GM12878 (cell line): ENCODE measurements at regions not wholly inside any gene's neighbourhood (a gene's known extent, or its start where the extent isn't known, plus 50 kb on each side); places are given as distances from the start of the nearest gene placed in this dataset.

Experiments
- ATAC-seq: fragments of 200-7000 bp; cut with Tn5 transposase; 3 replicates; pipeline ENCODE4 v1.9.1; 2020; ENCODE audit warnings: mild to moderate bottlenecking, moderate library complexity
- BruUV-seq: library from RNA; stranded (reverse); fragments of 400-500 nt; replicated peaks from 2 replicates; lab custom pipeline; 2021; lab: Mats Ljungman, UMichigan
- CTCF ChIA-PET: fragments of 300-600 bp; sonication (Branson Sonifier 250); formaldehyde crosslinking; extraction: SDS; loops from one replicate; lab custom pipeline; 2021; ENCODE audit warnings: inconsistent platforms; lab: Yijun Ruan, JAX
- POLR2A ChIA-PET: fragments of 350-600 bp; formaldehyde crosslinking; extraction: SDS; loops from one replicate; lab custom pipeline; 2021; ENCODE audit warnings: inconsistent platforms; lab: Charles Lee
- RAD21 ChIA-PET: fragments of 300-600 bp; sonication (Branson Sonifier 250); formaldehyde crosslinking; loops from one replicate; lab custom pipeline; 2023; ENCODE audit warnings: antibody characterized with exemption; ENCODE audit not compliant: unreplicated experiment; lab: Charles Lee
- SMC1A ChIA-PET: fragments of 300-600 bp; sonication (Branson Sonifier 250); formaldehyde crosslinking; loops from one replicate; lab custom pipeline; 2023; ENCODE audit not compliant: unreplicated experiment, uncharacterized antibody; lab: Charles Lee
- DNase-seq: peaks from one replicate; pipeline ENCODE4 v3.0.0-alpha.2; 2011; ENCODE audit warnings: low read depth, low spot score
- FAIRE-seq: peaks from 3 replicates; lab custom pipeline; 2011; peaks lifted over from hg19 to GRCh38; lab: Jason Lieb, UNC
- H2AFZ ChIP-seq: 2 replicates; pipeline ENCODE4 v1.6.0; 2011; ENCODE audit warnings: low read depth, low read length, control low read depth; ENCODE audit not compliant: control insufficient read depth
- H3K27ac ChIP-seq: 2 replicates; pipeline ENCODE4 v1.5.1; 2011; ENCODE audit warnings: control low read depth; ENCODE audit not compliant: control insufficient read depth, insufficient read depth
- H3K27me3 ChIP-seq, 2 experiments: replicated peaks in 1 of 2; 2 replicates each; pipeline versions ENCODE4 v1.6.0 to v1.6.1; 2011; ENCODE audit warnings: low read length in 1 of 2; ENCODE audit not compliant: control insufficient read depth in 2 of 2, insufficient read depth in 2 of 2
- H3K36me3 ChIP-seq, 2 experiments: 2 replicates each; pipeline ENCODE4 v1.5.1; 2011; ENCODE audit warnings: low read length in 1 of 2; ENCODE audit not compliant: control insufficient read depth in 2 of 2, insufficient read depth in 2 of 2
- H3K4me1 ChIP-seq: 2 replicates; pipeline ENCODE4 v1.6.1; 2011; ENCODE audit warnings: mild to moderate bottlenecking, low read length, moderate library complexity, mixed read lengths; ENCODE audit not compliant: control insufficient read depth, insufficient read depth
- H3K4me2 ChIP-seq: 2 replicates; pipeline ENCODE4 v1.6.0; 2011; ENCODE audit warnings: control low read depth; ENCODE audit not compliant: control insufficient read depth, insufficient read depth
- H3K4me3 ChIP-seq: fragments of 200-600 bp; sonication (generic); 2 replicates; pipeline ENCODE4 v1.5.1; 2016
- H3K79me2 ChIP-seq: 2 replicates; pipeline ENCODE4 v1.6.0; 2011; ENCODE audit warnings: low read length; ENCODE audit not compliant: control insufficient read depth, insufficient read depth
- H3K9ac ChIP-seq: 2 replicates; pipeline ENCODE4 v1.8.0; 2011; ENCODE audit warnings: low read length, control low read depth, mixed read lengths; ENCODE audit not compliant: control insufficient read depth, insufficient read depth
- H3K9me3 ChIP-seq: replicated peaks from 3 replicates; pipeline ENCODE4 v1.5.1; 2011; ENCODE audit warnings: mild to moderate bottlenecking, low read length; ENCODE audit not compliant: control insufficient read depth, insufficient read depth
- H4K20me1 ChIP-seq: 2 replicates; pipeline ENCODE4 v1.6.0; 2011; ENCODE audit not compliant: control insufficient read depth, insufficient read depth
- ATF7 ChIP-seq: fragments of 450-650 bp; IDR thresholded peaks from 2 replicates; pipeline ENCODE4 v1.6.1; 2016; ENCODE audit warnings: low read depth, mild to moderate bottlenecking
- BHLHE40 ChIP-seq, 2 experiments: fragments of 450-650 bp in 1 of 2; IDR thresholded peaks; 2 replicates each; pipeline ENCODE4 v1.6.1; 2011 to 2017; ENCODE audit warnings: low read depth in 2 of 2, borderline replicate concordance in 1 of 2, improper control_type of control experiment in 1 of 2, low read length in 1 of 2, mild to moderate bottlenecking in 1 of 2
- CBX5 ChIP-seq: sonication (generic); IDR thresholded peaks from 2 replicates; pipeline ENCODE4 v1.6.1; 2016; ENCODE audit warnings: low read depth, moderate library complexity, mild to moderate bottlenecking, inconsistent platforms
- EED ChIP-seq: sonication (generic); IDR thresholded peaks from 2 replicates; pipeline ENCODE4 v1.6.1; 2016; ENCODE audit warnings: antibody characterized with exemption, low read depth
- ESRRA ChIP-seq: IDR thresholded peaks from 2 replicates; pipeline ENCODE4 v1.6.1; 2012; ENCODE audit warnings: mild to moderate bottlenecking, low read length, improper control_type of control experiment
- GABPA ChIP-seq: IDR thresholded peaks from 2 replicates; pipeline ENCODE4 v1.6.1; 2014; ENCODE audit warnings: antibody characterized with exemption, low read depth, mild to moderate bottlenecking, inconsistent platforms
- JUNB ChIP-seq: IDR thresholded peaks from 2 replicates; pipeline ENCODE4 v1.6.1; 2016; ENCODE audit warnings: antibody characterized with exemption, mild to moderate bottlenecking
- NFYB ChIP-seq: IDR thresholded peaks from 2 replicates; pipeline ENCODE4 v1.6.1; 2011; ENCODE audit warnings: low read depth, mild to moderate bottlenecking, low read length, improper control_type of control experiment, moderate library complexity; ENCODE audit not compliant: insufficient read depth
- PML ChIP-seq: IDR thresholded peaks from 2 replicates; pipeline ENCODE4 v1.6.1; 2012; ENCODE audit warnings: low read length, inconsistent platforms
- RUNX3 ChIP-seq: IDR thresholded peaks from 2 replicates; pipeline ENCODE4 v1.6.1; 2012; ENCODE audit warnings: low read length, inconsistent platforms
- TBL1XR1 ChIP-seq: IDR thresholded peaks from 2 replicates; pipeline ENCODE4 v1.6.1; 2012; ENCODE audit warnings: low read depth, low read length, improper control_type of control experiment
- ZNF207 ChIP-seq: fragments of 450-650 bp; IDR thresholded peaks from 2 replicates; pipeline ENCODE4 v1.6.1; 2014; ENCODE audit warnings: antibody characterized with exemption, mild to moderate bottlenecking, borderline replicate concordance
- WGBS: methylation state at CpG from one replicate; pipeline ENCODE4 v1.1.6; 2016; ENCODE audit warnings: low lambda C conversion rate; ENCODE audit not compliant: insufficient replicate concordance, insufficient coverage; ENCODE audit errors: missing lambda C conversion rate; 5-methylcytosine and 5-hydroxymethylcytosine counted together
- in situ Hi-C: fragments of 300-500 bp; cut with MboI; formaldehyde crosslinking; loops from 9 replicates; pipeline ENCODE4 v1.14.3; 2018; ENCODE audit warnings: mixed read lengths
- intact Hi-C: fragments of 100-400 bp; cut with micrococcal nuclease; formaldehyde crosslinking; loops from one replicate; pipeline ENCODE4 v1.14.2; 2022; ENCODE audit not compliant: unreplicated experiment
- TF ChIP-seq, protein P1 (sequence below): fragments of 450-650 bp; IDR thresholded peaks from 2 replicates; pipeline ENCODE4 v1.6.1; 2017; ENCODE audit warnings: mild to moderate bottlenecking, low read depth, inconsistent platforms; ENCODE audit not compliant: poor library complexity, severe bottlenecking
- TF ChIP-seq, protein P2 (sequence below): fragments of 450-650 bp; IDR thresholded peaks from 2 replicates; pipeline ENCODE4 v1.6.1; 2017; ENCODE audit warnings: borderline replicate concordance
- TF ChIP-seq, protein P3 (sequence below): IDR thresholded peaks from 2 replicates; pipeline ENCODE4 v1.6.1; 2011; ENCODE audit warnings: borderline replicate concordance, low read depth, mild to moderate bottlenecking, moderate library complexity, mixed read lengths, low read length; ENCODE audit not compliant: insufficient read depth; ENCODE audit errors: extremely low read length

- TF ChIP-seq EED: no peak
- TF ChIP-seq ESRRA: no peak
- TF ChIP-seq, protein P1, sequence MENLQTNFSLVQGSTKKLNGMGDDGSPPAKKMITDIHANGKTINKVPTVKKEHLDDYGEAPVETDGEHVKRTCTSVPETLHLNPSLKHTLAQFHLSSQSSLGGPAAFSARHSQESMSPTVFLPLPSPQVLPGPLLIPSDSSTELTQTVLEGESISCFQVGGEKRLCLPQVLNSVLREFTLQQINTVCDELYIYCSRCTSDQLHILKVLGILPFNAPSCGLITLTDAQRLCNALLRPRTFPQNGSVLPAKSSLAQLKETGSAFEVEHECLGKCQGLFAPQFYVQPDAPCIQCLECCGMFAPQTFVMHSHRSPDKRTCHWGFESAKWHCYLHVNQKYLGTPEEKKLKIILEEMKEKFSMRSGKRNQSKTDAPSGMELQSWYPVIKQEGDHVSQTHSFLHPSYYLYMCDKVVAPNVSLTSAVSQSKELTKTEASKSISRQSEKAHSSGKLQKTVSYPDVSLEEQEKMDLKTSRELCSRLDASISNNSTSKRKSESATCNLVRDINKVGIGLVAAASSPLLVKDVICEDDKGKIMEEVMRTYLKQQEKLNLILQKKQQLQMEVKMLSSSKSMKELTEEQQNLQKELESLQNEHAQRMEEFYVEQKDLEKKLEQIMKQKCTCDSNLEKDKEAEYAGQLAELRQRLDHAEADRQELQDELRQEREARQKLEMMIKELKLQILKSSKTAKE: no peak
- TF ChIP-seq CBX5: no peak
- TF ChIP-seq GABPA: no peak
Measured at GRCh38 chr18:68466672-68467071, 248.2 kb downstream of the TMX3 start (continued).

GRCh38 chr18:68462766-68463165, 252.1 kb downstream of the TMX3 start:
- TF ChIP-seq, protein P2, sequence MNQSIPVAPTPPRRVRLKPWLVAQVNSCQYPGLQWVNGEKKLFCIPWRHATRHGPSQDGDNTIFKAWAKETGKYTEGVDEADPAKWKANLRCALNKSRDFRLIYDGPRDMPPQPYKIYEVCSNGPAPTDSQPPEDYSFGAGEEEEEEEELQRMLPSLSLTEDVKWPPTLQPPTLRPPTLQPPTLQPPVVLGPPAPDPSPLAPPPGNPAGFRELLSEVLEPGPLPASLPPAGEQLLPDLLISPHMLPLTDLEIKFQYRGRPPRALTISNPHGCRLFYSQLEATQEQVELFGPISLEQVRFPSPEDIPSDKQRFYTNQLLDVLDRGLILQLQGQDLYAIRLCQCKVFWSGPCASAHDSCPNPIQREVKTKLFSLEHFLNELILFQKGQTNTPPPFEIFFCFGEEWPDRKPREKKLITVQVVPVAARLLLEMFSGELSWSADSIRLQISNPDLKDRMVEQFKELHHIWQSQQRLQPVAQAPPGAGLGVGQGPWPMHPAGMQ: no peak
- TF ChIP-seq ZNF207 (no peak), JUNB (no peak), NFYB (no peak), TBL1XR1 (no peak), PML (no peak), ATF7 (no peak), BHLHE40 (IDR thresholded peaks at IDR 0.05; ENCODE audit: borderline replicate concordance in 1 of 2, low read depth in 2 of 2, low read length in 1 of 2) (no peak), RUNX3 (no peak)
- TF ChIP-seq, protein P3, sequence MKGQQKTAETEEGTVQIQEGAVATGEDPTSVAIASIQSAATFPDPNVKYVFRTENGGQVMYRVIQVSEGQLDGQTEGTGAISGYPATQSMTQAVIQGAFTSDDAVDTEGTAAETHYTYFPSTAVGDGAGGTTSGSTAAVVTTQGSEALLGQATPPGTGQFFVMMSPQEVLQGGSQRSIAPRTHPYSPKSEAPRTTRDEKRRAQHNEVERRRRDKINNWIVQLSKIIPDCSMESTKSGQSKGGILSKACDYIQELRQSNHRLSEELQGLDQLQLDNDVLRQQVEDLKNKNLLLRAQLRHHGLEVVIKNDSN: no peak
- ChIA-PET SMC1A (interaction anchor here (1.4 kb wide), 1 partner anchor 10 kb away, joined by 3 read pairs; no protein-coding TSS in a partner anchor), POLR2A (no interaction called here), CTCF (interaction anchor here (0.6 kb wide), 1 partner anchor 33 kb away, joined by 3 read pairs; no protein-coding TSS in a partner anchor), RAD21 (interaction anchor here (0.7 kb wide), 1 partner anchor 36 kb away, joined by 3 read pairs; no protein-coding TSS in a partner anchor)
- in situ Hi-C loops: no loop called here
- no peaks in the 10 kb centered on the region for H4K20me1 ChIP-seq
- no peaks in the 10 kb centered on the region for H3K4me1 ChIP-seq
- H3K79me2 ChIP-seq: no peaks in the 10 kb centered on the region
- no peak overlapping the region for H2AFZ ChIP-seq
- no peak overlapping the region for H3K4me2 ChIP-seq
- DNase-seq (no peak), FAIRE-seq (no peak), ATAC-seq (no peak)
- H3K27me3 ChIP-seq: no peaks in the 10 kb centered on the region
- no peaks in the 10 kb centered on the region for H3K36me3 ChIP-seq
- no peak overlapping the region for H3K4me3 ChIP-seq
- intact Hi-C loops: no loop called here
- H3K27ac ChIP-seq: no peak overlapping the region
- 0% methylated on average over 1 of the region's 1 CpG for WGBS
- BruUV-seq: no TSS peak
- no peaks in the 10 kb centered on the region for H3K9me3 ChIP-seq
- H3K9ac ChIP-seq: no peak overlapping the region
